Endothelial cell of umbilical vein (primary cell): ENCODE measurements at regions not wholly inside any gene's neighbourhood (a gene's known extent, or its start where the extent isn't known, plus 50 kb on each side); places are given as distances from the start of the nearest gene placed in this dataset.

Experiments
- BruUV-seq: library from RNA; stranded (reverse); fragments of 400-500 nt; replicated peaks from 2 replicates; lab custom pipeline; 2021; lab: Mats Ljungman, UMichigan
- CTCF ChIA-PET: fragments of 300-600, 350-600 bp; sonication (Branson Sonifier 250); formaldehyde crosslinking; loops from one replicate; lab custom pipeline; 2021; ENCODE audit warnings: antibody characterized with exemption, inconsistent platforms; lab: Charles Lee
- POLR2A ChIA-PET: fragments of 300-600, 350-600 bp; sonication (Branson Sonifier 250); formaldehyde crosslinking; loops from one replicate; lab custom pipeline; 2021; ENCODE audit warnings: antibody characterized with exemption, inconsistent platforms; lab: Charles Lee
- DNase-seq: peaks from one replicate; pipeline ENCODE4 v3.0.0-alpha.2; 2011; ENCODE audit warnings: low read depth, low spot score
- FAIRE-seq: peaks from 2 replicates; lab custom pipeline; 2011; peaks lifted over from hg19 to GRCh38; lab: Jason Lieb, UNC
- H2AFZ ChIP-seq: 2 replicates; pipeline ENCODE4 v1.6.0; 2012; ENCODE audit warnings: low read depth, low read length, control low read depth, inconsistent platforms
- H3K27ac ChIP-seq: 2 replicates; pipeline ENCODE4 v1.5.1; 2011; ENCODE audit warnings: low read depth, mild to moderate bottlenecking, control low read depth, low read length, moderate library complexity; ENCODE audit not compliant: insufficient read depth
- H3K27me3 ChIP-seq, 2 experiments: 2 replicates each; pipeline versions ENCODE4 v1.6.0 to v1.6.1; 2011; ENCODE audit warnings: low read length in 2 of 2, mixed read lengths in 1 of 2; ENCODE audit not compliant: control insufficient read depth in 2 of 2, insufficient read depth in 2 of 2
- H3K36me3 ChIP-seq, 2 experiments: 2 replicates in 1 of 2; 3 replicates in 1 of 2; pipeline ENCODE4 v1.5.1; 2011; ENCODE audit warnings: low read length in 2 of 2, mild to moderate bottlenecking in 1 of 2, moderate library complexity in 1 of 2; ENCODE audit not compliant: control insufficient read depth in 2 of 2, insufficient read depth in 2 of 2; ENCODE audit errors: extremely low read depth in 1 of 2
- H3K4me1 ChIP-seq: 3 replicates; pipeline ENCODE4 v1.5.1; 2011; ENCODE audit warnings: mild to moderate bottlenecking, low read length; ENCODE audit not compliant: control insufficient read depth, insufficient read depth; ENCODE audit errors: extremely low read depth
- H3K4me2 ChIP-seq: 2 replicates; pipeline ENCODE4 v1.6.1; 2011; ENCODE audit warnings: low read length, control low read depth, mixed read lengths; ENCODE audit not compliant: insufficient read depth
- H3K4me3 ChIP-seq, 3 experiments: fragments of 200-600 bp in 1 of 3; sonication (generic), shearing (Covaris generic) in 1 of 3; replicated peaks in 1 of 3; 2 replicates each; pipeline ENCODE4 v1.5.1; 2011 to 2016; ENCODE audit warnings: control low read depth in 3 of 3, low read length in 3 of 3, mild to moderate bottlenecking in 2 of 3, inconsistent platforms in 1 of 3, low read depth in 1 of 3, moderate library complexity in 1 of 3; ENCODE audit not compliant: insufficient read depth in 1 of 3
- H3K79me2 ChIP-seq: 2 replicates; pipeline ENCODE4 v1.6.0; 2012; ENCODE audit warnings: low read length, inconsistent platforms; ENCODE audit not compliant: control insufficient read depth, insufficient read depth
- H3K9ac ChIP-seq: replicated peaks from 2 replicates; pipeline ENCODE3; 2011; ENCODE audit warnings: low read length, control low read depth; ENCODE audit not compliant: insufficient read depth; ENCODE audit errors: extremely low read depth
- H3K9me1 ChIP-seq: replicated peaks from 3 replicates; pipeline ENCODE4 v1.6.0; 2011; ENCODE audit warnings: mild to moderate bottlenecking, low read length; ENCODE audit not compliant: control insufficient read depth, insufficient read depth; ENCODE audit errors: extremely low read depth
- H3K9me3 ChIP-seq: replicated peaks from 2 replicates; pipeline ENCODE4 v1.5.1; 2012; ENCODE audit warnings: low read length, inconsistent platforms; ENCODE audit not compliant: control insufficient read depth, insufficient read depth
- H4K20me1 ChIP-seq: replicated peaks from 2 replicates; pipeline ENCODE3; 2011; ENCODE audit warnings: mild to moderate bottlenecking, low read length; ENCODE audit not compliant: control insufficient read depth, insufficient read depth; ENCODE audit errors: extremely low read depth
- EZH2 ChIP-seq: IDR thresholded peaks from 2 replicates; pipeline ENCODE4 v1.6.1; 2012; ENCODE audit warnings: borderline replicate concordance, low read depth, mild to moderate bottlenecking, moderate library complexity, low read length, inconsistent platforms; ENCODE audit not compliant: severe bottlenecking
- FOS ChIP-seq: IDR thresholded peaks from 2 replicates; pipeline ENCODE4 v1.6.1; 2011; ENCODE audit warnings: mild to moderate bottlenecking, low read length, moderate library complexity, borderline replicate concordance; ENCODE audit not compliant: insufficient read depth
- GATA2 ChIP-seq: IDR thresholded peaks from 2 replicates; pipeline ENCODE4 v1.7.0; 2011; ENCODE audit warnings: low read depth, mild to moderate bottlenecking, moderate library complexity, mixed read lengths, low read length; ENCODE audit not compliant: insufficient read length, insufficient read depth
- JUN ChIP-seq: IDR thresholded peaks from 2 replicates; pipeline ENCODE4 v1.6.1; 2011; ENCODE audit warnings: borderline replicate concordance, low read depth; ENCODE audit not compliant: insufficient read length, insufficient read depth
- MAX ChIP-seq: IDR thresholded peaks from 2 replicates; pipeline ENCODE4 v1.6.1; 2011; ENCODE audit not compliant: insufficient read depth, insufficient read length
- MYC ChIP-seq: IDR thresholded peaks from one replicate; pipeline ENCODE4 v1.6.1; 2011; ENCODE audit warnings: mild to moderate bottlenecking, low read depth, low read length
- POLR2A ChIP-seq: IDR thresholded peaks from 2 replicates; pipeline ENCODE4 v1.6.1; 2012; ENCODE audit warnings: low read depth, mild to moderate bottlenecking, control low read depth, low read length
- POLR2AphosphoS5 ChIP-seq: IDR thresholded peaks from 2 replicates; pipeline ENCODE4 v1.6.1; 2012; ENCODE audit warnings: low read depth, mild to moderate bottlenecking, control low read depth, low read length, moderate library complexity; ENCODE audit not compliant: insufficient read depth
- dilution Hi-C: fragments of 300-500 bp; cut with MboI; formaldehyde crosslinking; loops from one replicate; pipeline ENCODE4 v1.15.0; 2019; ENCODE audit warnings: low sequenced_read_pairs; ENCODE audit not compliant: extremely low pct_ligation_motif_present
- intact Hi-C: fragments of 100-400 bp; cut with micrococcal nuclease; formaldehyde crosslinking; loops from one replicate; pipeline ENCODE4 v1.10.0; 2022
- TF ChIP-seq, protein P1 (sequence below), 2 donors: IDR thresholded peaks; 1 replicate in 1 of 2; 2 replicates in 1 of 2; pipeline ENCODE4 v1.5.1; 2011; ENCODE audit warnings: low read length in 2 of 2, mild to moderate bottlenecking in 2 of 2, moderate library complexity in 2 of 2, control low read depth in 1 of 2, inconsistent platforms in 1 of 2, low read depth in 1 of 2; ENCODE audit not compliant: insufficient read depth in 1 of 2; ENCODE audit errors: extremely low read depth in 1 of 2

- FAIRE-seq: no peak
- Histone ChIP-seq H2AFZ (no peak overlapping the region), H3K27me3 (no peaks in the 10 kb centered on the region), H3K79me2 (no peaks in the 10 kb centered on the region), H4K20me1 (no peaks in the 10 kb centered on the region), H3K4me1 (no peaks in the 10 kb centered on the region), H3K9me1 (no peaks in the 10 kb centered on the region), H3K4me3 (no peak overlapping the region), H3K36me3 (no peaks in the 10 kb centered on the region), H3K4me2 (no peak overlapping the region), H3K9ac (no peak overlapping the region), H3K9me3 (peaks cover 8% of the 10 kb centered on the region), H3K27ac (no peak overlapping the region)
- dilution Hi-C loops (no loop called here), intact Hi-C loops (no loop called here)
- POLR2A ChIA-PET: no interaction called here
- no peak for DNase-seq
- TF ChIP-seq GATA2 (no peak), MYC (no peak), EZH2 (no peak), MAX (no peak), POLR2A (no peak), JUN (no peak), POLR2AphosphoS5 (no peak), FOS (no peak)
- TF ChIP-seq, protein P1, sequence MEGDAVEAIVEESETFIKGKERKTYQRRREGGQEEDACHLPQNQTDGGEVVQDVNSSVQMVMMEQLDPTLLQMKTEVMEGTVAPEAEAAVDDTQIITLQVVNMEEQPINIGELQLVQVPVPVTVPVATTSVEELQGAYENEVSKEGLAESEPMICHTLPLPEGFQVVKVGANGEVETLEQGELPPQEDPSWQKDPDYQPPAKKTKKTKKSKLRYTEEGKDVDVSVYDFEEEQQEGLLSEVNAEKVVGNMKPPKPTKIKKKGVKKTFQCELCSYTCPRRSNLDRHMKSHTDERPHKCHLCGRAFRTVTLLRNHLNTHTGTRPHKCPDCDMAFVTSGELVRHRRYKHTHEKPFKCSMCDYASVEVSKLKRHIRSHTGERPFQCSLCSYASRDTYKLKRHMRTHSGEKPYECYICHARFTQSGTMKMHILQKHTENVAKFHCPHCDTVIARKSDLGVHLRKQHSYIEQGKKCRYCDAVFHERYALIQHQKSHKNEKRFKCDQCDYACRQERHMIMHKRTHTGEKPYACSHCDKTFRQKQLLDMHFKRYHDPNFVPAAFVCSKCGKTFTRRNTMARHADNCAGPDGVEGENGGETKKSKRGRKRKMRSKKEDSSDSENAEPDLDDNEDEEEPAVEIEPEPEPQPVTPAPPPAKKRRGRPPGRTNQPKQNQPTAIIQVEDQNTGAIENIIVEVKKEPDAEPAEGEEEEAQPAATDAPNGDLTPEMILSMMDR (IDR thresholded peaks at IDR 0.05; ENCODE audit: extremely low read depth in 1 of 2, insufficient read depth in 1 of 2, low read depth in 1 of 2, low read length in 2 of 2): no peak
- BruUV-seq: no TSS peak
- CTCF ChIA-PET: no interaction called here
Observed at GRCh38 chr2:2910259-2910658, 467.4 kb downstream of the EIPR1 start.
